VCaP (cell line): ENCODE measurements at regions not wholly inside any gene's neighbourhood (a gene's known extent, or its start where the extent isn't known, plus 50 kb on each side); places are given as distances from the start of the nearest gene placed in this dataset.

ENCODE experiments used
- H3K27ac ChIP-seq: fragments of 450-650 bp; 2 replicates; pipeline ENCODE4 v1.5.1; 2017
- CTCF ChIP-seq: fragments of 450-650 bp; conservative IDR thresholded peaks from 2 replicates; pipeline ENCODE4 v1.5.1; 2017; ENCODE audit warnings: mild to moderate bottlenecking, moderate library complexity

GRCh38 chr17:36661047-36661666 is 59.8 kb downstream of the MRM1 start:
- no peak for TF ChIP-seq CTCF
- H3K27ac ChIP-seq, result no peak overlapping the region

GRCh38 chr17:36661688-36662087 is 60.3 kb downstream of the MRM1 start:
- no peak for TF ChIP-seq CTCF

GRCh38 chr17:36665417-36665816 is 64.0 kb downstream of the MRM1 start:
- no peak for TF ChIP-seq CTCF
- H3K27ac ChIP-seq, result no peak overlapping the region

More at GRCh38 chr17:36661688-36662087, 60.3 kb downstream of the MRM1 start:
- no peak overlapping the region for H3K27ac ChIP-seq

- no peak for TF ChIP-seq CTCF
- H3K27ac ChIP-seq, result no peak overlapping the region
Observed at GRCh38 chr17:36667922-36668321, 66.5 kb downstream of the MRM1 start.

- H3K27ac ChIP-seq, result no peak overlapping the region
- TF ChIP-seq CTCF, result no peak
Observed at GRCh38 chr17:36668824-36669223, 67.4 kb downstream of the MRM1 start.

- H3K27ac ChIP-seq, result no peak overlapping the region
- no peak for TF ChIP-seq CTCF
Observed at GRCh38 chr17:36671144-36671543, 69.8 kb downstream of the MRM1 start.

- H3K27ac ChIP-seq, result no peak overlapping the region
- no peak for TF ChIP-seq CTCF
Observed at GRCh38 chr17:36672403-36672918, 71.1 kb downstream of the MRM1 start.
